ENCODE measurements at regions not wholly inside any gene's neighbourhood (a gene's known extent, or its start where the extent isn't known, plus 50 kb on each side); places are given as distances from the start of the nearest gene placed in this dataset.
A peak's percentile ranks its signal among the peaks of the same experiment; 100 is the strongest.
"Not testable (repeated sequence)": the region's sequence is repeated elsewhere in the genome, so short reads cannot be mapped to it uniquely, and the experiment has no call there.

GRCh38 chr5:24170026-24170425, 474.8 kb downstream of the CDH10 start:
- 92 to 94% methylated on average over 16 of the region's 16 CpGs for WGBS, 2 donors
- TF ChIP-seq EP300 (IDR thresholded peaks at IDR 0.05), result no peak
- no peak for TF ChIP-seq CTCF (IDR thresholded peaks at IDR 0.05)
- TF ChIP-seq POLR2A (IDR thresholded peaks at IDR 0.05), result no peak
- no peak for TF ChIP-seq POLR2AphosphoS5 (IDR thresholded peaks at IDR 0.05)

DNA sequence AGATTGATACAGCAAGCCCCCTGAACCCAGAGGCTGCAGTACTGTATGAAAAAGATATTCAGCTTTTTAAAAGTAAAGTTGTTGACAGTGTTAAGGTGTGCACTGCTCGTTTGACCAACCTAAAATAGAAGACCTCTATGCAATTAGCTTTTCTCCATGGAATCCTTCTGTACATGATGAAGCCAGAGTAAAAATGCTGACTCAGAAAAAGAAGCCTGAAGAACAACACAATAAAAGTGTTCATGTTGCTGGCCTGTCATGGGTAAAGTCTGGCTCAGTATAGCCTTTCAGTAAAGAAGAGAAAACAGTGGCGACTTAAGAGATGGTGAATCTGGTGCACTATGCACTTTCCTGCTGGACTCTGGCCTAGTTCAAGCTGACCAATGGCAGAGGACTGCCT, 473.8 kb downstream of the CDH10 start:
- not testable (repeated sequence) for H3K4me3 ChIP-seq; DNase-seq; H3K9me3 ChIP-seq; ATAC-seq (ENCODE audit: low FRiP score in 2 of 2); H3K27me3 ChIP-seq; H3K4me1 ChIP-seq; H3K27ac ChIP-seq; H3K36me3 ChIP-seq
- 75 to 77% methylated on average over 2 of the region's 2 CpGs for WGBS, 2 donors

More at GRCh38 chr5:24170026-24170425, 474.8 kb downstream of the CDH10 start:
- Histone ChIP-seq H3K4me1 (no peaks in the 10 kb centered on the region), H3K27me3 (no peaks in the 10 kb centered on the region), H3K36me3 (no peaks in the 10 kb centered on the region), H3K4me3 (no peak overlapping the region), H3K9me3 (no peaks in the 10 kb centered on the region), H3K27ac (no peak overlapping the region)
- peak in 1 of 2 donors; percentile 59 for DNase-seq
- ATAC-seq (ENCODE audit: low FRiP score in 2 of 2), result no peak

- no peak for TF ChIP-seq POLR2AphosphoS5 (IDR thresholded peaks at IDR 0.05)
- TF ChIP-seq POLR2A (IDR thresholded peaks at IDR 0.05), result no peak
- no peak for TF ChIP-seq CTCF (IDR thresholded peaks at IDR 0.05)
- no peak for TF ChIP-seq EP300 (IDR thresholded peaks at IDR 0.05)
- Histone ChIP-seq H3K27ac (no peak overlapping the region), H3K9me3 (no peaks in the 10 kb centered on the region), H3K27me3 (no peaks in the 10 kb centered on the region), H3K36me3 (no peaks in the 10 kb centered on the region), H3K4me3 (no peak overlapping the region), H3K4me1 (no peaks in the 10 kb centered on the region)
- no peak for ATAC-seq (ENCODE audit: low FRiP score in 2 of 2)
- 79 to 86% methylated on average over 4 of the region's 4 CpGs for whole genome bisulfite sequencing, 2 donors
- no peak for DNase-seq
Measured at GRCh38 chr5:24177821-24178220, 467.0 kb downstream of the CDH10 start.

DNA sequence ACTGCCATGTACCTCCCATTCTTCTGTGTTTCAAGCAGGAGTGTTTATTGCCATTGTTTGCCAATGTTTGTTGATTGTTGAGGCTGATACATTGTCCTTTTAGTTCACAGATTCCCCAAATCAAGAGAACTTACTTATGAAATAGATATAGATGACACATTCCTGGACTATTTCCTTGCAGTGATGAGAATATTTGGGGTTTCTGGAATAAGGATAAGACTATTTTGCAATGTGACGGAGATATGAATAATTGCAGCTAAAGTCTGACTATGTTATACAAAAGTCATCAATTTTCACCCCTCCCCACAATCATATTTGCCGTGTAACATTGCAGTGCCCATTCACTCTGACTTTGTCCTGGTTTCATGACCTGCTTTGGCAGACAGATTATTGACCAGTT, 460.8 kb downstream of the CDH10 start:
- TF ChIP-seq EP300 (IDR thresholded peaks at IDR 0.05), result no peak
- no peak for TF ChIP-seq POLR2A (IDR thresholded peaks at IDR 0.05)
- no peak for TF ChIP-seq POLR2AphosphoS5 (IDR thresholded peaks at IDR 0.05)
- TF ChIP-seq CTCF (IDR thresholded peaks at IDR 0.05), result no peak
- WGBS, 2 donors, result 90 to 95% methylated on average over 2 of the region's 2 CpGs

GRCh38 chr5:24188216-24188925, 456.4 kb downstream of the CDH10 start:
- Histone ChIP-seq H3K4me3 (no peak overlapping the region), H3K27me3 (no peaks in the 10 kb centered on the region), H3K27ac (no peak overlapping the region), H3K4me1 (no peaks in the 10 kb centered on the region), H3K9me3 (no peaks in the 10 kb centered on the region), H3K36me3 (no peaks in the 10 kb centered on the region)
- WGBS, 2 donors, result 70 to 73% methylated on average over 7 of the region's 7 CpGs
- ATAC-seq (ENCODE audit: low FRiP score in 2 of 2) (no peak), DNase-seq (no peak)
- TF ChIP-seq CTCF (IDR thresholded peaks at IDR 0.05) (no peak), POLR2AphosphoS5 (IDR thresholded peaks at IDR 0.05) (no peak), EP300 (IDR thresholded peaks at IDR 0.05) (no peak), POLR2A (IDR thresholded peaks at IDR 0.05) (no peak)

More for the DNA sequence above, 460.8 kb downstream of the CDH10 start:
- no peaks in the 10 kb centered on the region for H3K36me3 ChIP-seq
- no peaks in the 10 kb centered on the region for H3K27me3 ChIP-seq
- no peaks in the 10 kb centered on the region for H3K4me1 ChIP-seq
- H3K27ac ChIP-seq, result no peak overlapping the region
- ATAC-seq (ENCODE audit: low FRiP score in 2 of 2) (no peak), DNase-seq (no peak)
- H3K4me3 ChIP-seq, result no peak overlapping the region
- H3K9me3 ChIP-seq, result no peaks in the 10 kb centered on the region

Measured in upper lobe of left lung (tissue), 6 donors.